ENCODE measurements at regions not wholly inside any gene's neighbourhood (a gene's known extent, or its start where the extent isn't known, plus 50 kb on each side); places are given as distances from the start of the nearest gene placed in this dataset.

- no peak for DNase-seq
Measured at GRCh38 chr7:113452245-113452644, 333.9 kb upstream of the SMIM30 start.

GRCh38 chr7:113446791-113447190 lies 328.4 kb upstream of the SMIM30 start:
- no peak for DNase-seq

GRCh38 chr7:113446391-113446790 lies 328.0 kb upstream of the SMIM30 start:
- DNase-seq = no peak

GRCh38 chr7:113444261-113444660 lies 325.9 kb upstream of the SMIM30 start:
- no peak for DNase-seq

- no peak for DNase-seq
Measured at GRCh38 chr7:113440173-113440572, 321.8 kb upstream of the SMIM30 start.

GRCh38 chr7:113431406-113431805 lies 313.1 kb upstream of the SMIM30 start:
- DNase-seq = no peak

- no peak for DNase-seq
Measured at GRCh38 chr7:113424185-113424817, 305.9 kb upstream of the SMIM30 start.

GRCh38 chr7:113421696-113422330 lies 303.5 kb upstream of the SMIM30 start:
- peak; percentile 41 for DNase-seq

GRCh38 chr7:113414401-113415035 lies 296.2 kb upstream of the SMIM30 start:
- no peak for DNase-seq

GRCh38 chr7:113412410-113412809 lies 294.1 kb upstream of the SMIM30 start:
- DNase-seq = no peak

GRCh38 chr7:113410796-113411195 lies 292.4 kb upstream of the SMIM30 start:
- no peak for DNase-seq

- DNase-seq = no peak
Measured at GRCh38 chr7:113408999-113409398, 290.6 kb upstream of the SMIM30 start.

- DNase-seq = no peak
Measured at GRCh38 chr7:113405296-113406056, 287.1 kb upstream of the SMIM30 start.

GRCh38 chr7:113404245-113404644 lies 285.9 kb upstream of the SMIM30 start:
- DNase-seq = no peak

GRCh38 chr7:113402482-113402881 lies 284.1 kb upstream of the SMIM30 start:
- no peak for DNase-seq

GRCh38 chr7:113402005-113402404 lies 283.7 kb upstream of the SMIM30 start:
- DNase-seq = no peak

- no peak for DNase-seq
Measured at GRCh38 chr7:113394856-113395255, 276.5 kb upstream of the SMIM30 start.

GRCh38 chr7:113392841-113393540 lies 274.6 kb upstream of the SMIM30 start:
- DNase-seq = no peak

GRCh38 chr7:113392421-113392820 lies 274.1 kb upstream of the SMIM30 start:
- no peak for DNase-seq

GRCh38 chr7:113389112-113389646 lies 270.8 kb upstream of the SMIM30 start:
- DNase-seq = no peak

GRCh38 chr7:113383638-113384037 lies 265.3 kb upstream of the SMIM30 start:
- DNase-seq = no peak

GRCh38 chr7:113379746-113380145 lies 261.4 kb upstream of the SMIM30 start:
- no peak for DNase-seq

GRCh38 chr7:113374955-113375354 lies 256.6 kb upstream of the SMIM30 start:
- DNase-seq = peak; percentile 73
